Glomerular visceral epithelial cell (primary cell): ENCODE measurements at regions not wholly inside any gene's neighbourhood (a gene's known extent, or its start where the extent isn't known, plus 50 kb on each side); places are given as distances from the start of the nearest gene placed in this dataset.
"Not testable (repeated sequence)": the region's sequence is repeated elsewhere in the genome, so short reads cannot be mapped to it uniquely, and the experiment has no call there.

Source experiments
- DNase-seq: peaks from one replicate; pipeline ENCODE4 v3.0.0-alpha.2; 2016; ENCODE audit errors: extremely low spot score

GRCh38 chr15:54841701-54842305 is 354.9 kb downstream of the RSL24D1 start:
- DNase-seq: no peak

DNA sequence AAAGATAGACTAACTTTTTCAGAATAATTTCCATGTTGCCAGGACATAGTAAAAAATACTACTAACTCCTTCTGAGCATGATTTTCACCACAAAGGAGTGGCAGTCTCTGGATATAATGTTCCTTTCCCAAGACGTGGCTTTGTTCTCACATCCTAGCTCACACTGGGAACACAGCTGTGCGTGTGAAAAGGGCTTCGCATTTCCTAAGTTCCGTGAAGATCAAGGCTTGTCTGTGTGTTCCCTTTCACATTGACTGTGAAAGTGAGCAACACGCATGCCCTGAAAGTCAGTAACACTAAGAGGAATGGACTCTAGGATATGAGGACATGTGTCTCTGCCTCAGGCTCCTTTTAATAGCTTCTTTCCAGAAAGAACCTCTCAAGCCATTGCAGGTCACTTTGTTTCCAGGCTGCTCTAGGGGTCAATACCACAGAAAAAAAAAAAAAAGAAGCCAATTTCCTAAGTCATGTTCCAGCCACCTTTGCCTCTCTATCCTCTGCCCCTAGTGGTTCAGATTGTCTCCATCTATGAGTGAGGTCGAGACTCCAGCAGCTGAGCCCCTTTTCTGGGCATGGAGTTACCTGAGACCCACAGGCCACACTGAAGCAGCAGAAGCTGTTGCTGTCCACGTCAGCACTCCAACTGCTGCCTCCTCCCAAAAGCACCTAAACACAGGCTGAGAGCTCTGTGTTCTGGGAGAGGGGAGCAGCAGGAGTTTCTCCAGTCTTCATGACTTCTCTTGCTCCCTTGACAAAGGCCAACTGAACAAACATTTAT is 355.9 kb downstream of the RSL24D1 start:
- no peak for DNase-seq

DNA sequence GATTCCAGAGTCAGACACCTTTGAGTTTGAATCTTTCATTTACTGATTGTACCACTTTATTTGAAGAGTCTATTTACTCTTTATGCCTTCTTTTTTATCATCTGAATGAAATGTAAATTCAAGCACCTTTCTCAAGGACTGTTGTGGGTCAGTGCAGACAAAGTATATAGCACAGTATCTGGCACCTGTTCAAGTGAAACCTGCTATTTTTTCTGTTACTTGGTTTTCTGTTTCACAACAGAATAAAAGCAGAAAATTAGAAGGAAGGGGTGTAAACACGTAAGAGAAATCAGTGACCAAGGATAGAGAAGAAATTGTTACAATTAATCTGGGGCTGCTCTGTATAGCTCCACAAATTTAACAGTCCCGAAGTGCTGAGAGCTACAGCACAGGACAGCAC is 357.4 kb downstream of the RSL24D1 start:
- no peak for DNase-seq

DNA sequence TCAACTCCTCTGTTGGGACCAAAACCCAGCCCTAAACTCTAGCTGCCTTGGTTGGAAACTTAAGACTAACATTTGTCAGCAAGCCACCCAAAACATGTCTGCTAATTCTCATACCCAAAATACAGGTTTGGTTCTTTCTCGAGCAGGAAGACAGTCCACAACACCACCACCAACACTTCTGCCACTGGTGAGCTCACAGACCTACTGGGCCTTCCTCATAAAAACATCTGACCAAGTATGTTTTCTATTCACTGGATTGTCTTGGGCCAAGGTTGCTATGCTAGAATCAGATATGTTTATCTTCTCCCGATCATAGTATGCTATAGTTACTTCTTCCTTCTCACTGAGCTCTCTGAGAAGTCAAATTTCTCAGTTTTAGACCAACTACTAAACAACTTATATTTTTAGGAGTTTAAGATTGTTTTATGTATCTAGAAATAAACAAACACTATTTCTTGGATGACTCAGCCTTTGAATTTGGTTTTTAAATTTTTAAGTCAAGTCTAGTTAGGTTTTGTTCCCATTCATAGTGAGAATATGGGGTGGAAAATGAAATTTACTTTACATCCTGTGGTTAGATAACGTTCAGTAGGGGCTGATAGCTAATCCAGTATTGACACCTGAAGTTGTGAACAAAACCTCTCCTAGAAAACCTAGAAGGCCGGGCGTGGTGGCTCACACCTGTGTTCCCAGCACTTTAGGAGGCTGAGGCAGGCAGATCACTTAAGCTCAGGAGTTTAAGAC is 360.5 kb downstream of the RSL24D1 start:
- DNase-seq: no peak

DNA sequence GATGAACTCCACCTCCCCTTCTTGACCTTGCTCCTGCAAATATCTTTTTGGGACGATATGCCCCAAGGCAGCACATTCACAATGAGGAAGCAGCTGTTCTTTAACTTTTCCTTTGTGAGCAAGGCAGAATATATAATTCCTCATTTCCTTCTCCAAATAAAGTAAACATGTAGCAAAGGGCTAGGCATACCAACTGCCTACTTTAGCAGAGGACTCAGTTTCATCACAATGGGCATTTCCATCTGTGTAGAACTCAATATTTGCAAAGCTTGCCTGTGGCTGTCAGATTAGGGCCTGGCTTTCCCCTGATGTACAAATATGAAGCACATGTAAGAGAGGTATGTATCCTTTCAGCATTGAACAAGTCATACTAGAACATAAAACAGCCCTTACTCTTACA is 366.9 kb downstream of the RSL24D1 start:
- DNase-seq: no peak

- DNase-seq: no peak
Observed at GRCh38 chr15:54820811-54821210, 375.9 kb downstream of the RSL24D1 start.

DNA sequence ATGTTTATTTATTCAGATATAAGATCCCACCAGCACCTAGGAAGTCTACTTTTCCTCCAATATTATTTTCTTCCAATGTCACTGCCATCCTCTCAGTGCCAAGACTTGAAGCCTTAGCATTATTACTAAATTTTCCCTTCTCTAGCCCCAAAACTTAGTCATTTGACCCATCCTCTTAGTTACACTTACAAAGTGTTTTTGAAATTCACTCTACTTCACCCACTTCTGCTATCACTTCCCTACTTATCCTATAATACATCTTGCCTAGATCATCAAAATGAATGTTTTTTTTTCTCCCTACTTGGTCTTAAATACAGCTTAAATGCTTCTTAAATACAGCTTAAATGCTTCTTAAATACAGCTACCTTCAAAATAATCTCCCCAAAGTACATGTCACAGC is 376.6 kb downstream of the RSL24D1 start:
- no peak for DNase-seq

DNA sequence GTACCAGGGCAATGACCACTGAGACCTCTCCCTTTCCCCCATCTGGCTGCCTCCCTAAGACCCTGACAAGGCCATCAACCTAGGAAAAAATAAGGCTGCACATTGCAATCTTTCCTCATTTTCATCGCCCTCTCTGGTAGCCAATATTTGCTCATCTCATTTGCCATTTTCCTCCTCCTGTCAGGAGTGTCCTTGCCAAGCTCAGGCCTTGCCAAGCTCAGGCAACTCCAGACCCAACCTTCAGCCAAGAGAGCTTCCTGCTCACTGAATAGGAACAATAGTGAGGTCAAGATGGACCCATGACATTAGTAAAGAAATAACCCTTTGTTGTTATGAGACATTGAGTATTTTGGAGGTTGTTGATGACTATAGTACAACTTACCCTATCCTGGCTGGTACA is 380.3 kb downstream of the RSL24D1 start:
- no peak for DNase-seq

GRCh38 chr15:54815556-54815955 is 381.2 kb downstream of the RSL24D1 start:
- no peak for DNase-seq

GRCh38 chr15:54812383-54812782 is 384.4 kb downstream of the RSL24D1 start:
- DNase-seq: no peak

- DNase-seq: no peak
Observed at GRCh38 chr15:54810496-54810895, 386.2 kb downstream of the RSL24D1 start.

GRCh38 chr15:54810031-54810430 is 386.7 kb downstream of the RSL24D1 start:
- no peak for DNase-seq

- no peak for DNase-seq
Observed at GRCh38 chr15:54808321-54808720, 388.4 kb downstream of the RSL24D1 start.

- DNase-seq: no peak
Observed at GRCh38 chr15:54803987-54804386, 392.8 kb downstream of the RSL24D1 start.

DNA sequence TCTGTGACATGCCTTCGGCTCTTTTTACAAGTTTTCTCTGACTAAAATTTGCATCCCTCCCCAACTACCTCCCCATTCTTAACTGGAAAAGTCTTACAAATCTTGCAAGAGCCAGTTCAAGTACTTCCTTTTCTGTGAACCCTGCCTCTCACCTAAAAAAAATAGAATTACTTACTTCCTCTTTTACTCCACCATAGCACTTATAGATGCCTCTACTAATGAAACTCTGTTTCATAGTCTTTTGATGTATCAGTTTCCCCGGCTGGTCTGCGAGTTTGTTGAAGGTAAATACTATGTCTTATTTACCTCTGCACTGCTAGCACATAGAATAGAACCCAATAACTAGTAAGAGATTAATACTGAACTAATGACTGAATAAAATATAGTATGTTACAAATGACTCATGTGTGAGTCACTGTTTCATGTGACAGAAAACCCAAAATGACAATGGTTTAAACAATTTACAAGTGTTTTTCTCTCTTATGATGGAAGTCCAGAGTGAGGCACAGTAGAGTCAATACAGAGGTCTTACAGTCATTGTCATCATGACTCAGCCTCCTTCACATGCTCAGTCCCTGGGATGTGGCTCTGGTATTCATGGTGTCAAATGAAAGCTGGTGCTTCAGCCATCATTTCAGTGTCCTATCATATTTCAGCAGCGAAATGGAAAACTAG is 393.5 kb downstream of the RSL24D1 start:
- DNase-seq: no peak

DNA sequence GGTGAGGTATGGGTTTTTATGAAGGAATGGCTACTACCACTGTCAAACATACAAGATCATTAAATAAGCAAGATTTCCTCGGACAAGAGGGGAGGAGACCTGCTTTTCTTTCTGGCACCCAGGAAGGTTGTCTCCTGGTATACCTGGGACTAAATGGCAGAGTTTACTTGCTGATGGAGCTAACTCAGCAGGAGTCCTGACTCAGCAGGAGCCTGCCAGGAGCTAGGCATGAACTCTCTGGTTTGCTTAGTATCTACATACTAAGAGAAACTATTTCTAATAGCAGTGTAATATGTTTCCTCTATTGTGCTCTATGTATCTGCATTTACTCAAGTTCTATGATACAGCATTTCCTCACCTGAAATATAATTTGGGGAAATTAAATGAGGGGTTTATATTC is 404.2 kb downstream of the RSL24D1 start:
- no peak for DNase-seq

DNA sequence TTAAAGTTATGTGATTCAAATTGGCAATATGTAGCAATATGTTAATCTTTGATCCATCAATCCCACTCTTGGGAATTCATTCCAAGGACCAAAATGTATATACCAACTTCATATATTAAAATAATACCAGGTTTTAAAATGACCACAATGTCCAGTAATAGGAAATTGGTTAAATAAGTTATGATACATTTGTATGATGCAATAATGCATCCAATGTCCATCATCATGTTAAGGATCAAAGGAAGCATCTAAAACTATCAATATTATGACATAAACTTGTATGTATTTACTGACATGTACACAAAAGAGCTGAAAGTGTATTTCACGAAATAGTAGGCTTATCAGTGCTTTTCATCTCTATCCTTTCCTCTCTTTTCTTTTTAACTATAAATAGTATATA is 406.0 kb downstream of the RSL24D1 start:
- no peak for DNase-seq

GRCh38 chr15:54789376-54789775 is 407.4 kb downstream of the RSL24D1 start:
- DNase-seq: no peak

GRCh38 chr15:54781220-54781619 is 415.5 kb downstream of the RSL24D1 start:
- DNase-seq: not testable (repeated sequence)

DNA sequence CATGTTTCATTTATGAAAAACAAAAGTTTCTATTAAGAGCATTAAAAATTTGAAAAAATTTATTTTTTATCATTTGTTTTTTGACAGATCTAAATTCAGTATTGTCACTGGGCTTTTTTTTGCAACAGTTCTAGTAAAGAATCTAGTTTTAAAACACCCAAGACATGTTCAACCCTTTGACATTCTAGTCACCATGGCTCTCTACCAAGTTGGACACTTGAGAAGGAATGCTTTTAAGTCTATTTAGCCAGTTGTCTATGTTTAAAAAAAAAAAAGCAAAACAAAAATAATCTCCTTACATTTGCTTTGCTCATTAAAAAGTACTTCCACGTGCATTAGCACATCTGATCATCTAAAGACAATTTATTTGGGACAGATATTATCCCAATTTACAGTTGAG is 417.5 kb downstream of the RSL24D1 start:
- DNase-seq: no peak

DNA sequence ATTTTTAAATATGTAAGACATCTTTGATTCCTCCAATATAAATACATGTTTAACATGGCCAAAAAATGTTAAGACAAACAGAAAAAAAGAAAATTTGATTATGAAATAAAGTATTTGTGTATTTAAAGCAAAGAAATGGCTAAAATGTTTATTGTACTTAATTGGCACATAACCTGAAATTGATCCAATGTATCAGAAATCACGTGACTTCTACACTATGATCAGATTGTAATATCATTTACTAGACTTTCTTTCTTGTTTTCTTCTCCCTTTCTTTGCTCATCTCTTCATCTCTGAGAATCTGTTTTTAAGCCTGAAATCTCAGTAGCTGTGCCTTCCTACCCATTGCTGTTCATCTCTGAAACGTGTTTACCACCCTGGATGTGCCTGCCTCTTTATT is 420.3 kb downstream of the RSL24D1 start:
- no peak for DNase-seq

DNA sequence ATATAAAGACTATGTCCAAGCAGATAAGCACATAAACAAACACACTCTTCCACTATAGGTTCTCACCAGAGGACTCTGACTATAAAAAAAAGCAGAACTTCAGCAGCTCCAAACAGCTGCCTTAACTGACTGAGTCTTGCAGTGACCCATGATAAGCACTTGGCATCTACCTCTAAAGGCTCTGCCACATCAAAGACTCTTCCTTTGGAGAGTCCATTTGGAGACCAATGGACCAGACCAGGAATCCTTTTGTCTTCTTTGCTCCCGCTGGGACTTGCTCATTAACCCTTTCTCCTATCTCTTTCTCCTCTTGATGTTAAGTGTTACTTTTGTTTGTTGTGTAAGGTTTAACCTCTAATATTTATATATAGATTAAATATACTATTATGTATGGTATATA is 424.1 kb downstream of the RSL24D1 start:
- no peak for DNase-seq
